MCF 10A (cell line): ENCODE measurements at regions not wholly inside any gene's neighbourhood (a gene's known extent, or its start where the extent isn't known, plus 50 kb on each side); places are given as distances from the start of the nearest gene placed in this dataset.
A peak's percentile ranks its signal among the peaks of the same experiment; 100 is the strongest.

Experiments used
- BruUV-seq: library from RNA; stranded (reverse); fragments of 400-500 nt; replicated peaks from 2 replicates; lab custom pipeline; 2021; lab: Mats Ljungman, UMichigan
- CTCF ChIA-PET: fragments of 300-600 bp; sonication (Branson Sonifier 250); formaldehyde crosslinking; extraction: SDS; loops from one replicate; lab custom pipeline; 2021; ENCODE audit warnings: antibody characterized with exemption, inconsistent platforms; lab: Yijun Ruan, JAX
- POLR2A ChIA-PET: fragments of 300-600, 350-650 bp; sonication (Branson Sonifier 250); formaldehyde crosslinking; extraction: SDS; loops from one replicate; lab custom pipeline; 2020; ENCODE audit warnings: antibody characterized with exemption, inconsistent platforms; lab: Yijun Ruan, JAX
- DNase-seq: peaks from one replicate; pipeline ENCODE4 v3.0.0-alpha.2; 2018; ENCODE audit not compliant: unreplicated experiment
- H3K27ac Mint-ChIP-seq: one replicate; pipeline ENCODE4 v1.8.0; 2022; ENCODE audit warnings: mild to moderate bottlenecking, low read depth, mixed read lengths; ENCODE audit not compliant: unreplicated experiment
- H3K27me3 Mint-ChIP-seq: one replicate; pipeline ENCODE4 v1.8.0; 2022; ENCODE audit warnings: mixed read lengths; ENCODE audit not compliant: insufficient read depth, unreplicated experiment
- H3K36me3 Mint-ChIP-seq: one replicate; pipeline ENCODE4 v1.8.0; 2022; ENCODE audit warnings: mild to moderate bottlenecking, moderate library complexity, mixed read lengths; ENCODE audit not compliant: insufficient read depth, unreplicated experiment
- H3K4me1 Mint-ChIP-seq: one replicate; pipeline ENCODE4 v1.8.0; 2022; ENCODE audit warnings: mixed read lengths; ENCODE audit not compliant: insufficient read depth, unreplicated experiment
- H3K4me3 Mint-ChIP-seq: one replicate; pipeline ENCODE4 v1.8.0; 2022; ENCODE audit warnings: mild to moderate bottlenecking, moderate library complexity, mixed read lengths; ENCODE audit not compliant: unreplicated experiment
- H3K9me3 Mint-ChIP-seq: one replicate; pipeline ENCODE4 v1.8.0; 2022; ENCODE audit warnings: mixed read lengths; ENCODE audit not compliant: unreplicated experiment
- intact Hi-C: fragments of 100-400 bp; cut with micrococcal nuclease; formaldehyde crosslinking; loops from 2 replicates; pipeline ENCODE4 v1.14.1; 2022
- TF ChIP-seq, protein P1 (sequence below): fragments of 200-600 bp; IDR thresholded peaks from one replicate; pipeline ENCODE4 v1.8.0; 2022; ENCODE audit warnings: antibody characterized with exemption, mild to moderate bottlenecking; ENCODE audit not compliant: unreplicated experiment

DNA sequence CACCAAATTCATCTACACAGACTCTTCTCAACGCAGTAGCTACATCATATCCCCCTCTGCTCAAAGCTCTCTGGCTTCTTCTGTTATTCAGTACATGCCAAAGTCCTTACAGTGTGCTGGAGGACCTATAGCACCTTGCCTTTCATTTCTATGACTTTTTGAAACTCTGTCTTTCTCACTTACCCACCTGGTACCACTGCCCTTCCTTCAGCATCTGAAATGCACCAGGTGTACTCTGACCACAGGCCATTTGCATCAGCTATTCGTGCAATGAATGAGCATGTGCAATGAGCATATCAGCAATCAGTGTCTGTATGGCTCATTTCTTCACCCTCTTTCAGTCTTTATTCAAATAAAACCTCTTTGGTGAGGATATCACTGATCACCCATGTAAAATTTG, 399.9 kb downstream of the RAB28 start:
- Mint-ChIP-seq H3K4me3 (no peak overlapping the region), H3K27me3 (no peaks in the 10 kb centered on the region), H3K4me1 (peaks cover 11% of the 10 kb centered on the region), H3K27ac (no peak overlapping the region), H3K36me3 (peaks cover 10% of the 10 kb centered on the region), H3K9me3 (peaks cover 32% of the 10 kb centered on the region)
- BruUV-seq, result no TSS peak
- ChIA-PET POLR2A (no interaction called here), CTCF (no interaction called here)
- intact Hi-C loops, result no loop called here
- DNase-seq, result no peak
- TF ChIP-seq, protein P1, sequence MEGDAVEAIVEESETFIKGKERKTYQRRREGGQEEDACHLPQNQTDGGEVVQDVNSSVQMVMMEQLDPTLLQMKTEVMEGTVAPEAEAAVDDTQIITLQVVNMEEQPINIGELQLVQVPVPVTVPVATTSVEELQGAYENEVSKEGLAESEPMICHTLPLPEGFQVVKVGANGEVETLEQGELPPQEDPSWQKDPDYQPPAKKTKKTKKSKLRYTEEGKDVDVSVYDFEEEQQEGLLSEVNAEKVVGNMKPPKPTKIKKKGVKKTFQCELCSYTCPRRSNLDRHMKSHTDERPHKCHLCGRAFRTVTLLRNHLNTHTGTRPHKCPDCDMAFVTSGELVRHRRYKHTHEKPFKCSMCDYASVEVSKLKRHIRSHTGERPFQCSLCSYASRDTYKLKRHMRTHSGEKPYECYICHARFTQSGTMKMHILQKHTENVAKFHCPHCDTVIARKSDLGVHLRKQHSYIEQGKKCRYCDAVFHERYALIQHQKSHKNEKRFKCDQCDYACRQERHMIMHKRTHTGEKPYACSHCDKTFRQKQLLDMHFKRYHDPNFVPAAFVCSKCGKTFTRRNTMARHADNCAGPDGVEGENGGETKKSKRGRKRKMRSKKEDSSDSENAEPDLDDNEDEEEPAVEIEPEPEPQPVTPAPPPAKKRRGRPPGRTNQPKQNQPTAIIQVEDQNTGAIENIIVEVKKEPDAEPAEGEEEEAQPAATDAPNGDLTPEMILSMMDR, result no peak

DNA sequence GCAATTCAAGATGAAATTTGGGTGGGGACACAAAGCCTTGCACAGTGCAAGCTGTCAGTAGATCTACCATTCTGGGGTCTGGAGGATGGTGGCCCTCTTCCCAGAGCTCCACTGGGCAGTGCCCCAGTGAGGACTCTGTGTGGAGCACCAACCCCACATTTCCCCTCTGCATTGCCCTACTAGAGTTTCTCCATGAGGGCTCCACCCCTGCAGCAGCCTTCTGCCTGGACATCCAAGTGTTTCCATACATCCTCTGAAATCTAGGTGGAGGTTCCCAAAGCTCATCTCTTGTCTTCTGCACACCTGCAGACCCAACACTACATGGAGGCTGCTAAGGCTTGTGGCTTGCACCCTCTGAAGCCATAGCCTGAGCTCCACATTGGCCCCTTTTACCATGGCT, 402.3 kb downstream of the RAB28 start:
- CTCF ChIA-PET, result no interaction called here
- Mint-ChIP-seq H3K36me3 (peaks cover 9% of the 10 kb centered on the region), H3K9me3 (peaks cover 32% of the 10 kb centered on the region), H3K27ac (no peak overlapping the region), H3K4me1 (no peaks in the 10 kb centered on the region), H3K4me3 (no peak overlapping the region), H3K27me3 (no peaks in the 10 kb centered on the region)
- DNase-seq, result no peak
- TF ChIP-seq, protein P1, result no peak
- POLR2A ChIA-PET, result no interaction called here
- intact Hi-C loops, result no loop called here
- no TSS peak for BruUV-seq

DNA sequence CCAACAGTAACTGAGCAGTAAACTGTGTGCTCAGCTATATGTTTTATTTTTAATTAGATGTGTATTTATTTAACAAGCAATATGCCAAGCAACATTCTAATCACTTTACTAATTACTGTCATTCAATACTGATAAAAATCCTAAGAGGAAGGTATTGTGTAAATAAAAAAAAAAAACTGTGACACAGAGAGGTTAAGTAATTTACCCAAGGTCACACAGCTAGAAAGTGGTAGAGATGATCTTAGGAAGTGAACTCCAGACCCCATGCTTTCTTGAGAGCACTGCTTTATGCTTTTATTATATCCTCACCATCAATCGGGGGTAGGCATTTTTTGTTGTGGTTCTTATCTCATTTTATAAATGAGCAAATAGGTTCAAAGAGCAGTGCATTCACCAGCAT, 417.1 kb downstream of the RAB28 start:
- Mint-ChIP-seq H3K27me3 (no peaks in the 10 kb centered on the region), H3K36me3 (no peaks in the 10 kb centered on the region), H3K27ac (no peak overlapping the region), H3K9me3 (no peaks in the 10 kb centered on the region), H3K4me3 (no peak overlapping the region), H3K4me1 (peaks cover 9% of the 10 kb centered on the region)
- intact Hi-C loops, result no loop called here
- no TSS peak for BruUV-seq
- no peak for DNase-seq
- TF ChIP-seq, protein P1, result no peak
- ChIA-PET POLR2A (interaction anchor here (0.6 to 1.3 kb wide), 2 partner anchors 12 to 230 kb away, joined by 4 to 5 read pairs; no protein-coding TSS in a partner anchor), CTCF (no interaction called here)

DNA sequence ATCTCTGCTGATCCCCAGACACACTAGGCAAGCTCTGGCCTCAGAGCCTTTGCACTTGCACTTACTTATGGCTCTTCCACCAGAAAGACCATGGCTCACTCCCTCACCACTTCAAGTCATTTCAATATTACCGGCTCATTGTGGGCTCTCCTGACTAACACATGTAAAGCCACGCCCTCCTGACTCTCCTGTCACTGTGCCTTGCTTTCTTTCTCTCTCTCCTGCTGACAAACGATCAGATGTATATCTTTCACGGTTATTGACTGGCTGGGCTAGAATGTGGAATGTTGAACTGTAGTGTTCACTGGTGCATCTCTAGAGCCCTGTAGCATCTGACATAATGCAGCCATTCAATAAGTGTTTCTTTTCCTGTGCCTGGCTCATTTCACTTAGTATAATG, 425.1 kb downstream of the RAB28 start:
- Mint-ChIP-seq H3K36me3 (no peaks in the 10 kb centered on the region), H3K4me1 (peaks cover 23% of the 10 kb centered on the region)

More for the DNA sequence above, 425.1 kb downstream of the RAB28 start:
- BruUV-seq, result no TSS peak
- ChIA-PET POLR2A (no interaction called here), CTCF (no interaction called here)
- peak; percentile 29 for DNase-seq
- H3K27me3 Mint-ChIP-seq, result no peaks in the 10 kb centered on the region
- H3K4me3 Mint-ChIP-seq, result no peak overlapping the region
- H3K27ac Mint-ChIP-seq, result no peak overlapping the region
- TF ChIP-seq, protein P1, result no peak
- H3K9me3 Mint-ChIP-seq, result no peaks in the 10 kb centered on the region
- intact Hi-C loops, result no loop called here
